ENCODE measurements at regions not wholly inside any gene's neighbourhood (a gene's known extent, or its start where the extent isn't known, plus 50 kb on each side); places are given as distances from the start of the nearest gene placed in this dataset.

- Histone ChIP-seq H3K36me3 (ENCODE audit: insufficient read depth, low read length) (no peaks in the 10 kb centered on the region), H2AFZ (ENCODE audit: low read length) (no peak overlapping the region), H3F3A (ENCODE audit: low read depth) (no peaks in the 10 kb centered on the region), H3K4me2 (ENCODE audit: low read depth, low read length, poor library complexity, severe bottlenecking) (no peak overlapping the region), H3K27me3 (ENCODE audit: insufficient read depth, low read length, poor library complexity, severe bottlenecking) (no peaks in the 10 kb centered on the region), H3K9me3 (ENCODE audit: insufficient read depth, low read depth, low read length) (no peaks in the 10 kb centered on the region), H3K79me2 (ENCODE audit: insufficient read depth, low read length) (no peaks in the 10 kb centered on the region), H3K4me1 (ENCODE audit: insufficient read depth, low read length, poor library complexity, severe bottlenecking) (peaks cover 38% of the 10 kb centered on the region), H4K20me1 (ENCODE audit: insufficient read depth, low read length, poor library complexity, severe bottlenecking) (no peaks in the 10 kb centered on the region), H3K4me3 (ENCODE audit: low read length, poor library complexity, severe bottlenecking) (no peak overlapping the region), H3K9me2 (replicated peaks; ENCODE audit: low read depth, low read length) (no peaks in the 10 kb centered on the region), H3K9ac (ENCODE audit: low read depth, low read length, poor library complexity, severe bottlenecking) (no peak overlapping the region)
- TF ChIP-seq EZH2phosphoT487 (IDR thresholded peaks at IDR 0.05; ENCODE audit: borderline replicate concordance), result no peak
- no peak for TF ChIP-seq CTCF (conservative IDR thresholded peaks at IDR 0.05; ENCODE audit: low read length)
Observed at GRCh38 chr11:35085531-35086165, 53.3 kb upstream of the CD44 start.

- Histone ChIP-seq H3F3A (ENCODE audit: low read depth) (no peaks in the 10 kb centered on the region), H3K27me3 (ENCODE audit: insufficient read depth, low read length, poor library complexity, severe bottlenecking) (no peaks in the 10 kb centered on the region), H3K4me2 (ENCODE audit: low read depth, low read length, poor library complexity, severe bottlenecking) (peak overlapping the region; percentile 22), H3K4me3 (ENCODE audit: low read length, poor library complexity, severe bottlenecking) (no peak overlapping the region), H3K4me1 (ENCODE audit: insufficient read depth, low read length, poor library complexity, severe bottlenecking) (peaks cover 32% of the 10 kb centered on the region), H2AFZ (ENCODE audit: low read length) (peak overlapping the region; percentile 58), H3K9me2 (replicated peaks; ENCODE audit: low read depth, low read length) (no peaks in the 10 kb centered on the region), H3K9ac (ENCODE audit: low read depth, low read length, poor library complexity, severe bottlenecking) (no peak overlapping the region), H3K79me2 (ENCODE audit: insufficient read depth, low read length) (no peaks in the 10 kb centered on the region), H3K9me3 (ENCODE audit: insufficient read depth, low read depth, low read length) (no peaks in the 10 kb centered on the region), H4K20me1 (ENCODE audit: insufficient read depth, low read length, poor library complexity, severe bottlenecking) (no peaks in the 10 kb centered on the region), H3K36me3 (ENCODE audit: insufficient read depth, low read length) (no peaks in the 10 kb centered on the region)
- no peak for TF ChIP-seq EZH2phosphoT487 (IDR thresholded peaks at IDR 0.05; ENCODE audit: borderline replicate concordance)
- TF ChIP-seq CTCF (conservative IDR thresholded peaks at IDR 0.05; ENCODE audit: low read length), result no peak
Observed at GRCh38 chr11:35087648-35088047, 51.3 kb upstream of the CD44 start.

GRCh38 chr11:35088226-35088625 lies 50.7 kb upstream of the CD44 start:
- H3K9me3 ChIP-seq (ENCODE audit: insufficient read depth, low read depth, low read length), result no peaks in the 10 kb centered on the region
- H4K20me1 ChIP-seq (ENCODE audit: insufficient read depth, low read length, poor library complexity, severe bottlenecking), result no peaks in the 10 kb centered on the region
- no peaks in the 10 kb centered on the region for H3F3A ChIP-seq (ENCODE audit: low read depth)
- H2AFZ ChIP-seq (ENCODE audit: low read length), result 0 out of 2 replicates have a peak overlapping the region, but pooled peaks have one; percentile 58
- H3K4me3 ChIP-seq (ENCODE audit: low read length, poor library complexity, severe bottlenecking), result no peak overlapping the region
- H3K9me2 ChIP-seq (replicated peaks; ENCODE audit: low read depth, low read length), result no peaks in the 10 kb centered on the region
- H3K4me2 ChIP-seq (ENCODE audit: low read depth, low read length, poor library complexity, severe bottlenecking), result peak overlapping the region; percentile 22
- no peaks in the 10 kb centered on the region for H3K79me2 ChIP-seq (ENCODE audit: insufficient read depth, low read length)
- TF ChIP-seq EZH2phosphoT487 (IDR thresholded peaks at IDR 0.05; ENCODE audit: borderline replicate concordance) (no peak), CTCF (conservative IDR thresholded peaks at IDR 0.05; ENCODE audit: low read length) (no peak)
- no peak overlapping the region for H3K9ac ChIP-seq (ENCODE audit: low read depth, low read length, poor library complexity, severe bottlenecking)
- H3K36me3 ChIP-seq (ENCODE audit: insufficient read depth, low read length), result no peaks in the 10 kb centered on the region
- peaks cover 27% of the 10 kb centered on the region for H3K4me1 ChIP-seq (ENCODE audit: insufficient read depth, low read length, poor library complexity, severe bottlenecking)
- no peaks in the 10 kb centered on the region for H3K27me3 ChIP-seq (ENCODE audit: insufficient read depth, low read length, poor library complexity, severe bottlenecking)

Measured in Loucy (cell line).